Right kidney (tissue), 1 donor: ENCODE measurements at regions not wholly inside any gene's neighbourhood (a gene's known extent, or its start where the extent isn't known, plus 50 kb on each side); places are given as distances from the start of the nearest gene placed in this dataset.
"Not testable (repeated sequence)": the region's sequence is repeated elsewhere in the genome, so short reads cannot be mapped to it uniquely, and the experiment has no call there.

Source experiments
- DNase-seq: peaks from one replicate; pipeline ENCODE4 v3.0.0-alpha.2; 2016

DNA sequence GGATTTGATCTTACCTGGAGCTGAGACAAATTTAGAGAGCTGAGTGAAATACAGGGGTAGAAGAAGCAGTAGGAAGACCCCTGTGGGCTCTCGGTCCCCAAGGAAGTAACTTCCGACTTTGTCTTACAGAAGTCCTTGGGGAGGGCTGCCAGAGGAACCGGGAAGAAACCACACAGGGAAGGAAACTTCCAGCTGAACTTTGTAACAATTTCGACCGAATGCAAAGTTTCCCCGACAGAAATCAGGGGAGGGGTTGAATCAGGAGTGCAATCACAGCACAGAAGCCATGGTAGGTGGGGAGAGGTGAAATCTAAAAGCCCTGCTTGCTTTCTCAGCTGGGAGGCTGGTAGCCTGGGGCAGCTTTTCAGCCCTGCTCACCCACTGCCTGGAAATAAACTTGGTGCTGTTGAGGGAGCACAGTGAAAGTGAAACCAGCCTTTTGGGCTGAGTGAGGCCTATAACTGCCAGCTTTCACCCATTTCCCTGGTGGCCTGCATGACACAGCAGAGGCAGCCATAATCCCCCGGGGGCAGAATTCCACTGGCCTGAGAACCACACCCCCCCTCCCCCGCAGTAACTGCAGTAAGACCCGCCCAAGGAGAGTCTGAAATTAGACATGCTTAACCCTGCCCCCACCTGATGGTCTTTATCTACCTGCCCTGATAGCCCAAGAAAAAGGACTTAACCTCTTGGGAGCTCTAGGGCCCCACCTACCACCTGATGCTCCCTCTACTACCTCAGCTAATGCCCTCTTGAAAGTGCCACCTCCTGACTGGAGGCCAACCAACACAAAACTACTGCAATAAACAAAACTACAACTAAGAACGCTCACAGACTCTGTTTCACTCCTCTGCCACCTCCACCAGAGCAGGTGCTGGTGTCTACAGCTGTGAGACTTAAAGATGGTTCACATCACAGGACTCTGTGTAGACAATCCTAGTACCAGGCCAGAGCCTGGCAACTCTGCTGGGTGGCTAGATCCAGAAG, 248.2 kb downstream of the PARM1 start:
- no peak for DNase-seq

DNA sequence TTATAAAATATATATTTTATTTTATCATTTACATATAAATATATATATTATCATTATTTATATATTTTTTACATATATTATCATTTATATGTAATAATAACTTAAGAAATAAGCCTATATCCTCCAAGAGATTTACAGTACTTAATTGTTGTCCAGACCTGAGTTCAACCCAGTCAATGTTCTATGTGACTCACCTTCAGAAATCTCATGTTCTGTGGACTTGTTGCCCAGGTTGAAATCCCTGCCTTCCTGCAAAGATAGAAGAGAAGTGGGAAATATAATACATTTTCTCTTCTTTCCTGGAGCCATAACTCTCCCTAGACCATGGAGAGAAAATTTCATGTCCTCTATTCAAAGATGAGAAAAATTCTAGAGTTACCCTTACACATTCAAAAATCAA, 247.3 kb downstream of the PARM1 start:
- no peak for DNase-seq

GRCh38 chr4:75179510-75179909, 246.6 kb downstream of the PARM1 start:
- DNase-seq, result no peak

GRCh38 chr4:75172551-75172950, 239.6 kb downstream of the PARM1 start:
- DNase-seq, result no peak

GRCh38 chr4:75169427-75169826, 236.5 kb downstream of the PARM1 start:
- no peak for DNase-seq

- DNase-seq, result no peak
Measured at GRCh38 chr4:75169020-75169419, 236.1 kb downstream of the PARM1 start.

- DNase-seq, result no peak
Measured at GRCh38 chr4:75168548-75168947, 235.6 kb downstream of the PARM1 start.

DNA sequence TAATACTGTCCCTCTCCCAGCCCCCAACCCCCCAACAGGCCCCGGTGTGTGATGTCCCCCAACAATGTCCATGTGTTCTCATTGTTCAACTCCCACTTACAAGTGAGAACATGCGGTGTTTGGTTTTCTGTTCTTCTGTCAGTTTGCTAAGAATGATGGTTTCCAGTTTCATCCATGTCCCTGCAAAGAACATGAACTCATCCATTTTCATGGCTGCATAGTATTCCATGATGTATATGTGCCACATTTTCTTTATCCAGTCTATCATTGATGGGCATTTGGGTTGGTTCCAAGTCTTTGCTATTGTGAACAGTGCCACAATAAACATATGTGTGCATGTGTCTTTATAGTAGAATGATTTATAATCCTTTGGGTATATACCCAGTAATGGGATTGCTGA, 232.2 kb downstream of the PARM1 start:
- not testable (repeated sequence) for DNase-seq

GRCh38 chr4:75158451-75158850, 225.5 kb downstream of the PARM1 start:
- DNase-seq, result no peak

DNA sequence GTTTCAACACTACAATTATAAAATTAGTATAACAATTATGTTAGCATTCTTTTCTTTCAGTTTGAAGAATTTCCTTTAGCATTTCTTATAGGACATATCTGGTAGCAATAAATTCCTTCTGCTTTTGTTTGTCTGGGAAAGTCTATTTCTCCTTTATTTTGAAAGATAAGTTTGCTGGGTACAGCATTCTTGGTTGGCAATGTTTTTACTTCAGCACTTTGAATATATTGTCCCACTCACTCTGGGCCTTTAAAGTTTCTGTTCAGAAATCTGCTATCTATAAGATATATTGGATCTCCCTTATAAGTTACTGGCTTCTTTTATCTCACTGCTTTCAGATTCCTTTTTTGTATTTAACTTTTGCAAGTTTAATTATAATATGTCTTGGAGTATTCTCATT, 222.1 kb downstream of the PARM1 start:
- DNase-seq, result no peak

DNA sequence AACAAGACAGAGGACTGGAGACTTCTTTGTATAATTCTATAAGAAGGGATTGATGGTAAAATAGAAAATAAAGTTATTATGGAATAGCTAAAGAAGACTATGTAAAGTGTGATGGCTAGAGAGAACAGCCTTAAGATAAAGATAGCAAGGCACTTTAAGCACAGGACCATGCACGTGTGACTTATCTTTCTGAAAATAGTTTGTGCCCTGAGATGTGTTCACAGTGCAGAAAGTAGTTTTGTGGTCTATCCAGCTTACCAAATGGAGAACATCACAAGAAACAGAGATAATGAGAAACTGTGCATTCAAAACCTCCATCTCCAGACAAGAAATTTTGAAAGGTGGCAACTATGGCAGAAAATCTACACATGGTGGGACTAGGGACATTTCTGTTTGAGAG, 213.3 kb downstream of the PARM1 start:
- no peak for DNase-seq

GRCh38 chr4:75144475-75144874, 211.6 kb downstream of the PARM1 start:
- no peak for DNase-seq

GRCh38 chr4:75142850-75143249, 209.9 kb downstream of the PARM1 start:
- DNase-seq, result no peak

DNA sequence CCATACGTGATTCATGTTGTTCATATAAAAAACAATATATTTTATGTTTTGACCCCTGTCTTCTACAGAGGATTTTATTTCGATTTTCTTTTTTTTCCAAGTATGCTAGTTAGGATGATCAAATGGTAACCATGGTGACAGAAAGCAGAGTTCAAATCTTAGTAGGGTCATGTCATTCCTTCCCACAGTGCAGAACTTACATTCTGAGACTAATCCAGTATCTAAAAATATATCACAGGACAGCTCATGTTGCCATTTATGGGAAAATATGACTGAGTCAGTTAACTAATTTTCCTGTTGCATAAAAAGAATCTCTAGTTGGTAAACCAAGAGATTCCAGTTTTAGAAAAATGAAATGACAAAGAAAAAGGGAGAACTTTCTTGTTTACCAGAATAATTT, 209.5 kb downstream of the PARM1 start:
- no peak for DNase-seq

- no peak for DNase-seq
Measured at GRCh38 chr4:75141162-75141561, 208.2 kb downstream of the PARM1 start.

DNA sequence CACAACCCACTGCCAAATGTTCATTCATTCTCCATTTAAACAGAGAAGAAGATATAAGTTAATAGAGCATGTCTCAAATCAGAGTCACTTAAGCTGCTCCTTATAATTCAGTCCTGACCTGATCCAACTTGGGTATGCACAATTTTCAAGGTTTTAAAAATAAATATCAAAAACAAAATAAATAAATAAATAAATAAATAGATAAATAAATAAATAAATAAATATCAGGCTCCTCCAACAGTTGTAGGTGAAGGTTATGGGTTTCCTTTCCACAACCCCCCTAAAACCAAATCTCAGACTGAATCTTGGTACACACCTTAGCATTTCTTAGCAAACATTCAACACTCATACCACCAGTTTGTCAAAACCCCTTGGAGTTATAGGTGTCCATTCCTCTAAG, 204.4 kb downstream of the PARM1 start:
- DNase-seq, result no peak

GRCh38 chr4:75135068-75135825, 202.3 kb downstream of the PARM1 start:
- DNase-seq, result no peak

- not testable (repeated sequence) for DNase-seq
Measured at GRCh38 chr4:75126870-75127269, 194.0 kb downstream of the PARM1 start.

DNA sequence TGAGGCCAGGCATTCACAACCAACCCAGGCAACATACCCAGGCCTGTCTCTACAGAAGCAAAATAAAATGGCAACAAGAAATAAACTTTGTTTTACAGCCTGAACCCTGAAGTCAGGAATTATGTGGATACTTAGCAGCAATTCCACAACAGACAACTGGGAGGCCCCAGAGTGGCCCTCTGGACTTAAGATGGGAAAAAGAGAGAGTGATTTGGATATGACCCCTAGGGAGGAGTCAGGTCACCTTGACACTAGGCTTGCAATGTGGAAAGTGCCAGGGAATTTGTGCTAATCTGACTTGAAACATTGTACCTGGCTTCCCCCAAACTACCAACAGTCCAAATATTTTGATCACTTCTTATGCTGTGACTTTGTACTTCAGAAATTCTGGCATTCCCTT, 193.1 kb downstream of the PARM1 start:
- no peak for DNase-seq

DNA sequence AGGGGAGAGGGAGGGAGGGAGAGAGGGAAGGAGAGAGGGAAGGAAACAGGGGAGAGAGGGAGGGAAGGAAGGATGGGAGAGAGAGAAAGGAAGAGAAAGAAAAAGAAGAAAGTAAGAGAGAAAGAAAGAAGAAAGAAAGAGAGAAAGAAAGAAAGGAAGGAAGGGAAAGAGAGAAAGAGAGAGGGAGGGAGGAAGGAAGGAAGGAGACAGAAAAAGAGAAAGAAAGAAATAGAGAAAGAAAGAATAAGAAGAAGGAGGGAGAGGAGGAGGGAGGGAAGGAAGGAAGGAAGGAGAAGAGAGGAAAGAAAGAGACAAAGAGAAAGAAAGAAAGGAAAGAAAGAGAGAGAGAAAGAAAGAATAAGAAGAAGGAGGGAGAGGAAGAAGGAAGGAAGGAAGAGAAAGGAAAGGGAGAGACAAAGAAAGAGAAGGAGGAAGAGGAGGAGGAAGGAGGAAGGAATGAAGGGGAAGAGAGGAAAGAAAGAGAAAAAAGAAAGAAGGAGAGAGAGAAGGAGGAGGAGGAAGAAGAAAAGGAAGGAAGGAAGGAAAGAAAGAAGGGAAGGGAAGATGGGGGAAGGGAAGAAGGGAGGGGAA, 189.6 kb downstream of the PARM1 start:
- DNase-seq, result no peak

DNA sequence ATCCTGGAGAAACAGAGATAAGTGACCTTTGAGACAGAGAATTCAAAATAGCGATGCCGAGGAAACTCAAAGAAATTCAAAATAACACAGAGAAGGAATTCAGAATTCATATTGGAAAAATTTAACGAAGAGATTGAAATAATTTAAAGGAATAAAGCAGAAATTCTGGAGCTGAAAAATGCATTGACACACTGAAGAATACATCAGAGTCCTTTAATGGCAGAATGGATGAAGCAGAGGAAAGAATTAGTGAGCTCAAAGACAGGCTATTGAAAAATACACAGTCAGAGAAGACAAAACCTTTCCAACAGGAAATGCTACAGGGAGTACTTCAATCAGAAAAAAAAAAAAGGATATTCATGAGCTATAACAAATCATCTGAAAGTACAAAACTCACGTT, 185.8 kb downstream of the PARM1 start:
- DNase-seq, result no peak

GRCh38 chr4:75110061-75110460, 177.1 kb downstream of the PARM1 start:
- no peak for DNase-seq
